Medulla oblongata (tissue), 1 donor: ENCODE measurements at regions not wholly inside any gene's neighbourhood (a gene's known extent, or its start where the extent isn't known, plus 50 kb on each side); places are given as distances from the start of the nearest gene placed in this dataset.
"Not testable (repeated sequence)": the region's sequence is repeated elsewhere in the genome, so short reads cannot be mapped to it uniquely, and the experiment has no call there.

Experiments used
- DNase-seq: peaks from one replicate; pipeline ENCODE4 v3.0.0-alpha.2; 2015; ENCODE audit errors: extremely low spot score

DNA sequence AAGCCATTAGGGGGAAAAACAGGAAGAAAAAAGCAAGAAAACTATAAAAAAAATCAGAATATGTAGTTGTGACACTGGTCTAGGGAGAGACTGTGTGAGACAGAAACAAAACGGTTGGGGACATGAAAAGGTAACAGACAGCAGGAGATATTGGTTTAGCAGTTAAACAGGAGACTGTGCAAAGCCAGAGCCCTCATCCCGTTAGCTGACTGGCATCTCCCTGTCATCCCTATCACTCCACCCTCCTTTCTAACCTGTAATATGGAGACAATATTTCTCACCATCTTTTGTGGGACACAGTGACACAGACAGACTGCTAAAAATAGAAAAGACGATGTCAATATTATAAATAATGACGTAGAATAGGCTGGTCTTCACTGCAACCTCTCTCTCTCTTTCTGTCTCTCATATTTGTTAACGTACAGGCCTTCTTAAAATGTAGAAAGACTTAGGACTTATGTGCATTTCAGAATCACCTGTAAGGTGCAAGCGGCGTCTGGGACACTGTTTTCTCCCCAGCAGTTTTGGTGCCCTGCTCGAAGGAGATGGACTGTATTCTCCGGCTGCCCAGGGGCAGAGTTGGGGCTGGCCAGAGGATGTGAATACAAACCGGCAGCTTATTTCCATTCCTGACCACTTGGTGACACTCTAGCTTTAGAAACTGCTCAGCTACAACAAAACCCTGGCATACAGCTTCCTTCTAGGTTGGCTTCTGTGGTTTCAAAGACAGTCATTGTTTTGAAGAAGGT is 190.6 kb downstream of the MAT2B start:
- DNase-seq = peak; percentile 86

DNA sequence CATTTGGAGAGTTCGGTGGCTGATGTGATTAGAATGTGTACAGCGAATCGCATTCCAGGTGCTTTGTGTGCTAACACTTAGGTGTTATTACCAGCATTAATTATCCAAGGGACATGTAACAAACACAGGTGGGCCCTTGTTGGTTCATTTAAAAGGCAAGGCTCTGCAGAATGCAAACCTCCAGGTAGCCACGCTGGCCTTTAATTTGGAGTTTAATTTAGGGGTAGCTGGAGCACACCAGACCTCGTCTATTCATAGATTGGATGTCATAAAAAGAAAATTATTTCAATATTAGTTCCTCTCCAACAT is 191.1 kb downstream of the MAT2B start:
- DNase-seq = no peak

DNA sequence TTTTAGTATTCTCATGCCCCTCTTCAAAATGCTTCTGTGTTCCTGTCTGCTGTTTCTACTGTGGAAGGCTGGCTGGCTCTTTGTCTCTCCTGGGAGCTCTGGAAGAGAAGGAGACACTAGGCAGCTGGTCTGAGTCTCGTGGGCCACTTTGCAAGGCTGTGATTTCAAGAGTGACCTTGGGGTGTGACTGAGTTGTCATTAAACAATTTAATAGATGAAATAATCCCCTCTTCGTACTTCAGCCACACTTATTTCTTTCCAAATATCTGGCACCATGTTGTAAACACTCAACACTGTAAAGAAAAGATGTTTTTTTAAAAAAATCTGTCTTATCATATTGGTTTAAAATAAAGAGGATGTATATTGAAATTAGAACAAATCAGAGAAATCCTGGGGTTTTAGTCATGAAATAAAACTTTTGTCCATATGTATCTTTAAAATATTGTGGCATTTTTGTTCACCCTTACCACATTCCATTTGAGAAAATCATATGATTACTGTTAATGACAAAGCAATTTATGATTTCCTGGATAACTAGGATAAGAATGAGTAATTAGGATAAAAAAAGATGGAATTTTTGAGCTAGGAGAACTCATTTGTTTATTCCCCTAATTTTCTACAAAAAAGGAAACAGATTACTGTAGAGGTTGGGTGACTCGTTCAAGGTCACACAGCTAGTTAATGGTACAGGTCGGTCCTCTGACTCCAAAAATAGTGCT is 200.8 kb downstream of the MAT2B start:
- no peak for DNase-seq

DNA sequence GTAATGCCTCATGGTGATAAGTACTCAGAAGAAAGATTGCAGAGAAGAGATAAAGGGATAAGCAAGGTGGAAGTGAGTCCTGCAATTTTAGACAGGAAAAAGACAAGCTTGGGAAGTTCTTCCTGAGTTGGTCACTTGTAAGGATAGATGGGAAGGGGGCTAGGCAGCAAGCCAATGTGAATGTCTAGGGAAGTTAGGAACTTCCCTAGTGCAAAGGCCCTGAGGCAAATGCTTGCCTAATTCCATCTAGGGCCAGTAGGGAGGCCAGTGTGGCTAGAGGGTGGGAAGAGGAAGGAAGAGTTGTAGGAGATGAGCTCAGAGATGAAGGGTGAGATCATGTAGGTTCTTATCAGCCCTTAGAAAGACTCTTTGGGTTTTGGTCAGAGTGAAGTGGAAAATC is 206.6 kb downstream of the MAT2B start:
- DNase-seq = no peak

DNA sequence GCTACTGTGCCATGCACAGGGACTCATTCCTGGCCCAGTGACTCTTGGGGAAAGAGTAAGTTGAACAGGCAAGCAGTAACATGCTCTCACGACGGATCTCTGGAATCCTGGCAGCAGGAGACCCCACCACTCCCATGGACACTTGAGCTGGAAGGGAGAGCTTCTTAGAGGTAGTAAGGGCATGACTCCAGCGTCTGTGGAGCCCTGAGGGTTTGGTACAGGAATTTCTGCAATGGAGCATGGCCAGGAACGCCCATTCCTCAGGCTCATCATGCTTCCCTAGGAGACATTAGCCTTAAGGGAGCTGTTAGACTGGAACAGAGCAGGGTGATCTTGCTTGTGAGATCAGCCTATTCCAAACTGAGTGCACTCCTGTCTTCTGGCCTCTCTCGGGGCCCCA is 212.9 kb downstream of the MAT2B start:
- DNase-seq = no peak

DNA sequence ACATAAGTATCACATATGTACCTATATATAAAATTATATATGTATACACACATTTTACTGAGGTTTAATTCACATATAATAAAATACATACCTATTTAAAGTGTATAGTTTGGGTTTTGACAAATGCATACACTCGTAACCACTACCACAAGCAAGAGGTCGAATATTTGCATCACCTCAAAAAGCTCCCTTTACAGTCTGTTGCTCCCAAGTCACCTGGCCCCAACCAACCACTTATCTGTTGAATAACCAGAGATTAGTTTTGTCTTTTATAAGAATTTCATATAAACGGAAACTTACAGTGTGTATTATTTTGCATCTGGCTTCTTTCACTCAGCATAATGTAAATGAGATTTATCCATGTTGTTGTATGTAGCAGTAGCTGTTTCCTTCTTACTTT is 218.9 kb downstream of the MAT2B start:
- no peak for DNase-seq

DNA sequence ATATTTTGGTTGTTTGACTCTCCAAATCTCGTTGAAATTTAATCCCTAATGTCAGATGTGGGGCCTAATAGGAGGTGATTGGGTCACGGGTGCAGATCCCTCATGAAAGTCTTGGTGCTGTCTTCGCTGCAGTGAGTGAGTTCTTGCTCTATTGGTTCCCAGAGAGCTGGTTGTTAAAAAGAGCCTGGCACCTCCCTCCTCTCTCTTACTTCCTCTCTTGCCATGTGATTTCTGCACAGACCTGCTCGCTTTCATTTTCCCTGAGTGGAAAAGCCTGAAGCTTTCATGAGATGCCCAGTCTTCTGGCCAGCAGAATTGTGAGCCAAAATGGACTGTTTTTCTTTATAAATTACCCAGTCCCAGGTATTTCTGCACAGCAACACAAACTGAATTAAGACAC is 221.6 kb downstream of the MAT2B start:
- peak; percentile 74 for DNase-seq

DNA sequence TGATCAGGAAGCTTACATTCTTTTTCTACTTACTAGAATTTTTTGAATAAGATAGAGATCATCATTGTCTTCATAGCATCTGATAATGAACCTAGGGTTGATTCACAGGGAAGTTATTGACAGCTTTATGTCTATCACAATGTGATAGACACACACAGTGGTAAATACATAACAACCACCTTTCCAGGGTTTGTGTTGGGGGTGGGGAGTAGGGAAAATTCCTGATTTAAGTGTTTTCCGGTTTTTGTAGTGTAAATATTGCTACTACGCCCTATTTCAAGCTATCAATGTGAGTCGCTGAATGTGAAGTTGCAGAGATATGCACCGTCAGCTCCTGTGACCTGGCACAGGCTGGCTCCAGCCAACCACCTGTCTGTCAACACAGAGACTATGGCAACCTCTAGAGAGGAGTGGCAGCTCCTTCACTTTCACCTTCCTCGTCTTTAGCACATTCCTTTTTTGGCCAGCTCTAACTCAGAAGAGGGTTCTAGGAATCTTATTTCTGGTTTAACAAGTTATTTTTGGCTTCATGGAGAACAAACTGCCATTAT is 224.9 kb downstream of the MAT2B start:
- no peak for DNase-seq

DNA sequence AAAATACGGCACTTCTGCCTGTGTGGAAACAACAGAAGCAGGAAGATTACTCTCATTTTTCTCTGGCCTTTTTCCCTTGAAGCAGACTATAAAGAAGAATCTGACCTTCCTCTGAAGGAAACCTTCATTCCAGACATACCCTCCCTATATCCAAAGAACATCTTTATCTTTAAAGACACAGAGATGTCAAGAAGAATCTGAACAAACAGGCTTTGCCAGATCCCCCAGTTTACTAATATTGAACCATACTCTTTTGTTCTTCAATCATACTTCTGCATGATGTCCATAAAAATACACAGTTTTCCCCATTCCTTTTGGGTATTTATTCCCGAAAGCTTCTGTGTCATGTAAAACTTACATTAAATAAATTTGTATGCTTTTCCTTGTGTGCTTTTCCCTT is 225.8 kb downstream of the MAT2B start:
- DNase-seq = no peak

DNA sequence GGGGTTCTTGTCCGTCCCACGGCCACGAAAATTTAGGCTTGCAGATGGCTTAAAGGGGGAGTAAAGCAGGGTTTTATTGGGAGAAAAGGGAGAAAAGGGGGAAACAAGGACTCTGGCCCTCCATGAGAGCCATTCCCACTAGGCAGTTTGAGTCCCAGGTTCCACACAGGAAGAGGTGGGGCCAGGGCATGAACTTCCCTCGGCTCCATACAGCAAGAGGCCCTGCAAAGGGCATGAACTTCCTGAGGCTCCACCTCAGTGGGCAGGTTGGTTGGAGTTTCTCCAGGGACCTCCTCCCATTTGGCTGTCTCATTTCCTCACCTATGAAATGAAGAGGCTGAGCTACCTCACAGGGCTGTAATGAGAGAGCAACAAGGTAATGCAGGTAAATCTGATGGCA is 229.7 kb downstream of the MAT2B start:
- DNase-seq = no peak

DNA sequence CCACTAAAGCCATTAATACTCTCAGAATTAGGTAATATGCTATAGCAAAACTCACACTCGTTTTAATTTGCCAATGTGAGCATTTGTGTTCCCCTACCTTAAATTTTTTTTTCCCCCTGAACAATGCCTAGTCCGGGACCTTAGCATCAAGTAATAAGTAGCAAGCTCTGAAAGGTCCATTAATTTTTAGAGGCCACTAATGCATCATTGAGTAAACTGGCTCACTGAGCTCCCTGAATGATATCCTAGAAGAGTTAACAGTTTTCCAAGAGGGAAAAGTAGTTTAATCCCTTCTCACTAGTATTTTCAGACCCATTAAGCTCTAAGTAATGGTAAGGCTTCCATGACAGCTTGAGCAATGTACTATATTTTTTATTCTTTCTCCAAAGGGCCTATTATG is 242.2 kb downstream of the MAT2B start:
- DNase-seq = no peak

DNA sequence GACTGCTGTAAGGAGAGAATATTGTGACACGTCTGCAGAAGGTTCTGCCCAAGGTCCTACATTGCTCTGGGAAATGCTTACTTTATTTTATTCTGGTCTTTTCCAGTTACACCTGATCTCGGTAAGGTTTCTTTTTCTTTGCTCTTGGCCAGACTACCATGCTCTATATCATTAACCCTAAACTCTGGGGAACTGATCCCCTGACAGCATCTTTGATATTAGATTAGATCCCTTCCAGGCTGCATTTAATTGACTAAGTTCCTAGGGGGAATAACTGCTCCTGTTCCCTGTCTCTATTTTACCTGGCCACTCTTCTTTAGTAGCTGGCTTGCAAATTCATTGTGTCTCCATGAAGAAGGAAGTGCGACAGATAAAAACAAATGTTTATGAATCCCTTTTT is 243.5 kb downstream of the MAT2B start:
- no peak for DNase-seq

DNA sequence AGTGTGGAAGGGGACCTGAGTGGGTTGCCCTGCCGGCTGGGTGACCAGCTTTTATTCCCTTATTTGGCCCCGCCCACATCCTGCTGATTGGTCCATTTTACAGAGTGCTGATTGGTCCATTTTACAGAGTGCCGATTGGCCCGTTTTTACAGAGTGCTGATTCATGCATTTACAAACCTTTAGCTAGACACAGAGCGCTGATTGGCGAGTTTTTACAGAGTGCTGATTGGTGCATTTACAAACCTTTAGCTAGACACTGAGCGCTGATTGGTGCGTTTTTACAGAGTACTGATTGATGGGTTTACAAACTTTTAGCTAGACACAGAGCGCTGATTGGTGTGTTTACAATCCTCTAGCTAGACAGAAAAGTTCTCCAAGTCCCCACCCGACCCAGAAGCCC is 245.0 kb downstream of the MAT2B start:
- DNase-seq = not testable (repeated sequence)

DNA sequence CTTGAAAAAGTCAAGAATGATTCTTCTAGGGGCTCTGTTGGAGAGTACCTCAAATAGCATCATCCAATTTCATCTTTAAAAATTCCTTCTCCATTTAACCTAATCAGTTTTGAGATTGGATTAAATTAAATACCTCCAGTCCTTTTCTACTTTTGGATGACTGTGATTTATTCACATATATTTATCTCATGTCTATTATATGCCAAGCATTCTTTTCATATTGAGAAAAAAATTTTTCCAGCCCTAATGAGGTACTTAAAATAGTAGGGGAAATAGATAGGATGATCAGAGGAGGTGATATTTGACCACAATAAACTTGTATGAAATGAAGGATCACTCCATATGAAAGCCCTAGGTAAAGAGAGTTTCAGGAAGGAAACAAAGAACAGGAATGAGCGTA is 250.1 kb downstream of the MAT2B start:
- no peak for DNase-seq

DNA sequence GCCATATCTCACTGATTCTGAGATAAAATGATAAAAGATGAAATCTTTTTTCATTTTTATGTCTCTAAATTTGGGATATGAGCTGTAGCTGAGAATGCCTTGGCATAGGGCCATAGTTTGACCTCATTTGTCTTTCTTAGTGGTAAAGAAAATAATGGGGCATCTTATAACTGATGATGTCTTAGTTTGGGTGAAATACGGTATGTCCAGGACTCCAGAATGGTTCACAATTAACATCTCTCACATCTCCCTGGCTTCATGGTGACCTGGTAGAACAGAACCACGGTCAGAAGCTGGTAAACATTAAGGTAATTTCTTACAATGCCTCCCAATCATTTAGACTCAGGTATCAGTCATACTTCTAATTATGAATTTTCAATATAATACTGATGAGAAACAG is 250.8 kb downstream of the MAT2B start:
- DNase-seq = no peak

DNA sequence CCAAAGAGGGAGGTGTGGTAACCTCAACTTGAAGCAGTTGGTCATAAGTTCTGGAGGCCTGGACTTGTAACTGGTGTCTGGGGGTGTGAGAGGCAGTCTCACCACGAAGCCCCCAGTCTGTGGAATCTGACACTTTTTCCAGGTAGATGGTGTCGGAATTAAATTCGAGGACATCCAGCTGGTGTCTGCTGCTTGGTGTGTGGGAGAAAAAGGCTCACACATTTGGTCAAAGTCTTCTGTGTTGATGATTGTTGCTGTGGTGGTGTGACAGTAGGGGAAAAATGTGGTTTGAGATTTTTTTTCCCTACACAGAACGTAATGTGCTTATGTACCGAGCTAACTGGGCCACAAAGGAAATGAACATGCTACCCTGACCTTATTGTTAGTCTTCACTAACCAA is 251.9 kb downstream of the MAT2B start:
- DNase-seq = no peak

DNA sequence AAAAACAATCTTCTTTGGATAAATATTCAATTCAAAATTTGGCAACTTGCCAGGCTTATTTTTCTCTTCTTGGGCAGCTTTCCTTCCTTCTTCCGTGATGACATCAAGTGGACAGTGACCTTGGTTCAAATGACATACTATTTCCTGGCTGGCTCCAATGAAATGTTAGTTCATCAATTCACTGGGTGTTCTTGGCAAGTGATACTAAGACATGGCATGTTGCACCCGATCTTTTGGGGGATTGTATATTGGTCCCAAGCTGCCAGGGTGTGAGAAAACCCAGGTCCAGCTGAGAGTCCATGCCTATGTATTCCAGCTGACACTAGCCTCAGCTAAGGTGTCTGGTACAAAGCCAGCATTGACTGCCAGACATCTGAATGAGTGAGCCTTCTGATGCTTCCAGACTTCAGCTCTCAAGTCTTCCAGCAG is 252.9 kb downstream of the MAT2B start:
- DNase-seq = no peak

DNA sequence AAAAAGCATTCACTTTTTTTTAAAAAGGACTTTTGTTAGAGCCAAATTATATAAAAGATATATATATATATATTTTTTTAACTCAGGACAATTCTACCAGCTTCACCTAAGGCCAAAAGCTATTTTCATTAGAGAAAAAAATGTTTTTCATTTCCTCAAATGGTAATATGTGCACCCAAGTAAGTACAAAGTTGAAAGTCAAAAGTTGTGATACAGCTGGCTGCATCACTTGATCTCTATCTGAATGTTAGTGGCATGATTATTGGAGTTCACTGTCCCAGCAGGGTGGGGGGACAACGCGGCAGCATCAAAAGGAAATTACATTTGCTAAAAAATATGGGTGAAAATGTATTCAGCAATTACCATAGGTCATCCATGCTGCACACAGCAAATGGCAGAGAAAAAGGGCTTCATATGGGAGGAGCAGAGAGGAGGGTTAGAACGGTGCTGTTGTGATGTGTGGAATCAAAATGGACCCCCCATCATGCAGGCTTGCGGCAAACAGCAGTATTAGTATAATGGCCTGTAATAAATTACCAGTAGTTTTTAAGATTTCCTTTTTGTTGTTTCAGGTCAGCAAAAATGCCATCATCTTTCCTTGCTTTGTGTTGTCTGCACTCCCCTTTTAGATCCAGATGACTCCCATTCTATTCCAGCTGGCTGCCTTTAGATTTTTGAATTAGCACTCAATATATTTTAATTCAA is 253.7 kb downstream of the MAT2B start:
- DNase-seq = no peak

DNA sequence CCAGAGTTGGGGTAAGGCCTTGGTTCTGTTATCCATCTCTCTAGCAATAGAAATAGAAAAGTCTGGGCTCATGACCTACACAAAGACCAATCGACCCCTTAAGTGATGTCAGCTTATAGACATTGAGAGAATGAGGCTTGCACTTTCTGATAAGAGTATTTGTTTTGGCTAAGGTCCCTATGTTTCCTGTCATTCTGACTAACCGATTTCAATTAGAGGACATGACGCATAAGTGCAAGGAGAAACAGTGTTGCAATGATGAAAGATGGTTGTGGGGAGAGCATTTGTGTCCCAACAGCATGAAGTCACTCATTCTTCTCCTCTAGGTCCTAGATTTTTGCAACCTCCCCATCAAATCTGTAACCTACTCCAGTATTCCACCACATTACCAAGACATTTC is 255.1 kb downstream of the MAT2B start:
- DNase-seq = no peak

DNA sequence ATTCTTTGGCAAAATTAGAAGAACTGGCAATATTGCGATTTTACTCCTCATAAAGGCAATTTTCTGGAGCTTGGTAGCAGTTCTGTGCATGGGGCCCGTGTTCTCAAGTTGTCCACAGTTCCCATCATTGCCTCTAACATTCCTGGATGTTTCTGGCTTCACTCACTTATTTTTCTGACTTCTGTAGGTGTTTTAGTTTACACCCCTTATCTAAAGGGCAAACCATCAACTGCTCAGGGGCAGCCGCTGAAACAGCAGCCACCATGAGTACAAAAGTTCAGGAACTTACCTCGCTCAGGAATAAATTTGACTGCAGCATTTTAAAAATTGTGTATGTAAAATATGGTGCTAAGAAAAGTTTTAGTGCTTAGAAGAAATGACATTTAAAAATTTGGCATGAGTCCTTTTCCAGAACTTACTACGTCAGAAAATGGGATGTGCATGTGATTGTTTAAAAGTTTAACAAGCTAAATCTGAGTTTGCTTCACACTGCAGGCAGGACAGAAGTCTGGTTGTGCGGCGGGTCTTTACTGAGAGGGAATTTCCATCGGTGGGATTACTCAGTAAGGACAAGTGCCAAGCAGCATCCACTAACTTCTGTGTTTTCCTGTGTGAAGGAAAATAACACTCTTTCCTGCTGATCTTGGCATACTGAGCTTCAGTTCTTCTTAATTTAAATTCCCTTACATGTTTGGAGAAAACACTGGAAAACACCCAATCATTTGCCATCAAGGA is 261.7 kb downstream of the MAT2B start:
- DNase-seq = no peak

DNA sequence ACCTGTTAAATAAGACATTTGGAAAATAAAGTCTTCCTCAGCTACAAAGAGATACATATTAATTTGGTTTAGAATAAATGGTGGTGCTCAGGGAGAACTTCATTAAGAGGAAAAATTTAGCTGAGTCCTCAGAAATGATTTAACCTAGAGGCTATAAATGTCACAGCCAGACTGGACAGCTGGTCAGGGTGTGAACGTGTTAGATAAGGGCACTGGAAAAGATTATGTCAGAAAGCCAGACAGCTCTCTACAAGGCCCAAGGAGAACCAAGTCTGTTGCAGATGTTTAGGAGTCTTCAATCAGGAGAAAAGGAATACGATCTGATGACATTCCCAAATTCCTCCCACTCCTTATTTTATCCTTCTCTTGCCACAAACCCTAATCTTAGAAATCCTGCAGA is 265.2 kb downstream of the MAT2B start:
- DNase-seq = no peak

DNA sequence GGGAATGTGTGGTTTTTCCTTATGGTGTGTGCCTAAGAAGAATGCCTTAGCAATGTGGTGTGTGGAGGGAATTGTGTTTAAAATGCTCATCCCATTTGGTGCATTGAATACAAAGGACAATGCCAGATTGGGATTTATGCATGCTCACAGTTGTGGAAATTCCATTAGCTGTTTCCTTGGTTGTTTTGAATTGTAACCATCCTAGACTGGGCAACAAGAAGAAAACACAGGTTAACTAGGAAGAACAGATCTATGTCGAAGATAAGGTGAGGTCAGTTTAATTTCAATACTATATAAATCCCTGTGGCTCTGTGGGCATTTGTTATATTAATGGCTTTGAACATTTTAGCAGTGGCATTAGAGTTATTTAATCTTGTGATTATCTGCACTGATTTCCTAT is 266.8 kb downstream of the MAT2B start:
- no peak for DNase-seq
